Ectodermal cell (in vitro differentiated cells): ENCODE measurements at regions not wholly inside any gene's neighbourhood (a gene's known extent, or its start where the extent isn't known, plus 50 kb on each side); places are given as distances from the start of the nearest gene placed in this dataset.
"Not testable (repeated sequence)": the region's sequence is repeated elsewhere in the genome, so short reads cannot be mapped to it uniquely, and the experiment has no call there.

ENCODE experiments used
- H3K27ac ChIP-seq: 2 replicates; pipeline ENCODE4 v1.7.0; 2013; ENCODE audit warnings: mild to moderate bottlenecking, low read depth, low read length; ENCODE audit not compliant: insufficient read depth, poor library complexity, severe bottlenecking
- H3K27me3 ChIP-seq: 2 replicates; pipeline ENCODE4 v1.7.0; 2013; ENCODE audit warnings: mild to moderate bottlenecking, low read length; ENCODE audit not compliant: insufficient read depth, control insufficient read depth, poor library complexity, severe bottlenecking
- H3K36me3 ChIP-seq: one replicate; pipeline ENCODE4 v1.7.0; 2013; ENCODE audit warnings: low read length; ENCODE audit not compliant: control insufficient read depth, insufficient read depth
- H3K4me1 ChIP-seq: one replicate; pipeline ENCODE4 v1.7.0; 2013; ENCODE audit warnings: low read length; ENCODE audit not compliant: control insufficient read depth, insufficient read depth
- H3K4me3 ChIP-seq: 2 replicates; pipeline ENCODE4 v1.7.0; 2013; ENCODE audit warnings: low read depth, low read length, control low read depth; ENCODE audit not compliant: insufficient read depth
- H3K9me3 ChIP-seq: 2 replicates; pipeline ENCODE4 v1.7.0; 2013; ENCODE audit warnings: mild to moderate bottlenecking, low read length, moderate library complexity; ENCODE audit not compliant: control insufficient read depth
- WGBS, 2 experiments: methylation state at CpG; one replicate each; pipeline ENCODE4 v1.1.7; 2013; ENCODE audit warnings: missing lambda C conversion rate in 2 of 2; 5-methylcytosine and 5-hydroxymethylcytosine counted together

GRCh38 chr19:21668072-21668773 lies 99.2 kb downstream of the ZNF100 start:
- H3K36me3 ChIP-seq, H3K4me3 ChIP-seq, H3K27me3 ChIP-seq, H3K4me1 ChIP-seq, H3K27ac ChIP-seq, H3K9me3 ChIP-seq: not testable (repeated sequence)
- WGBS, 2 experiments = 76 to 85% methylated on average over 3 of the region's 3 CpGs

DNA sequence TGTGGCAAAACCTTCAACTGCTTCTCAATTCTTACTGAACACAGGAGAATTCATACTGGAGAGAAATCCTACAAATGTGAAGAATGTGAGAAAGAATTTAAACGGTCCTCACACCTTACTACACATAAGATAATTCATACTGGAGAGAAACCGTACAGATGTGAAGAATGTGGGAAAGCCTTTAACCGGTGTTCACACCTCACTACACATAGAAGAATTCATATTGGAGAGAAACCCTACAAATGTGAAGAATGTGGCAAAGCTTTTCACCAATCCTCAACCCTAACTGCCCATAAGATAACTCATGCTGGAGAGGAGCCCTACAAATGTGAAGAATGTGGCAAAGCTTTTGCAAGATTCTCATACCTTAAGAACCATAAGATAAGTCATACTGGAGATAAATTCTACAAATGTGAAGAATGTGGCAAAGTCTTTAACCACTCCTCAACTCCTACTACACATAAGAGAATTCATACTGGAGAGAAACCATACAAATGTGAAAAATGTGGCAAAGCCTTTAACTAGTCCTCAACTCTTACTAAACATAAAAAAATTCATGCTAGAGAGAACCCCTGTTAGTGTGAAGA lies 111.7 kb downstream of the ZNF100 start:
- no peak overlapping the region for H3K27ac ChIP-seq
- H3K4me1 ChIP-seq = no peaks in the 10 kb centered on the region
- H3K4me3 ChIP-seq = no peak overlapping the region
- H3K9me3 ChIP-seq = no peaks in the 10 kb centered on the region
- 87 to 100% methylated on average over 2 to 3 of the region's 3 CpGs for WGBS, 2 experiments
- no peaks in the 10 kb centered on the region for H3K36me3 ChIP-seq
- no peaks in the 10 kb centered on the region for H3K27me3 ChIP-seq

DNA sequence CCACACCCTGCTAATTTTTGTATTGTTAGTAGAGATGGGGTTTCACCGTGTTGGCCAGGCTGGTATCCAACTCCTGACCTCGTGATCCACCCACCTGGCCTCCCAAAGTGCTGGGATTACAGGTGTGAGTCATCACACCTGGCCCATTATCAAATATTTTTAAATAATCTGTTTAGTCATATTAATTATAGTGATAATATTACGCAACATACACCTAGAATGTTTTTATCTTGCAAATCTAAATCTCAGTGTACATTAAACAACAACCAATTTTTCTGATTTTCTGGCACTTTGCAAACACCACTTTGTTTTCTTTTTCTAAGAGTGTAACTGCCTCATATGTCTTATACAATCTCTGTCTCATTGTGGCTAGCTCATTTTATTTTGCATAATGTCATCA lies 115.9 kb downstream of the ZNF100 start:
- not testable (repeated sequence) for H3K4me3 ChIP-seq, H3K27me3 ChIP-seq, H3K27ac ChIP-seq, H3K9me3 ChIP-seq, H3K4me1 ChIP-seq, H3K36me3 ChIP-seq
- 86 to 90% methylated on average over 3 of the region's 3 CpGs for WGBS, 2 experiments

- Histone ChIP-seq H3K4me3 (no peak overlapping the region), H3K9me3 (no peaks in the 10 kb centered on the region), H3K27ac (no peak overlapping the region), H3K36me3 (no peaks in the 10 kb centered on the region), H3K27me3 (no peaks in the 10 kb centered on the region), H3K4me1 (no peaks in the 10 kb centered on the region)
- WGBS, 2 experiments = 73 to 86% methylated on average over 1 of the region's 1 CpG
These were observed 128.6 kb downstream of the ZNF100 start for GRCh38 chr19:21638776-21639175.

DNA sequence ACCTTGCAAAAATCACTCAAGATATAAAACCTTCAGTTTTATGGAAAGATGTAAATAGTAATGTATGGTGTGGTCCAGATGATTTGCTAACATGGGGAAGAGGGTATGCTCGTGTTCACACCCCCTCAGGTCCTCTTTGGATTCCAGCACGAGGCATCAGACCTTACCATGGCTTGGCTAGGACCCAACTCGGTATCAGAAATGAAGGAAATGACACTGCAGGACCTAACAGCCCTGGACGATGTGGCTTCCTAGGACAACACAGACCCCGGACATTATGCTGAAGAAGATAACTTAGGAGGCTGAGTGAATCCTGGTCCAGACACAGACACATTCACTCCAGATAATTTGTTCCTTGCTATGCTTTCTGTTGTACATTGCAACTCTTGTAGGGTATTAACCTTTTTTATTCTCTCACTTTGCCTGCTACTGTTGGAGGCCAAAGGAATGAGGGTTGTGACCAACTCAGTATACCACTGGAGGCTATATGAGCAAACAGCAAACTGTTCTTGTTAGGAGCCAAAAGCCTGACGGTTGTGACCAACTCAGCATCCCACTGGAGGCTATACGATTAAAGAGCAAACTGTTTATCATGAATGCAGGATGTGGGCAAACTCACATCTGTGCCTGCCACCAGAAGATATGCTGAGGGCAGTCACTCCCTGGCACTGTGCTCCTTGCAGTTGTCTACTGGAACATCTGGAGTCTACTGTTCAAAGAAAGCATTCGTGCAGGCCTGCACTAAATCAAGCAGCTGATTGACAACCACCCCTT lies 121.7 kb downstream of the ZNF429 start:
- no peak overlapping the region for H3K4me3 ChIP-seq
- no peaks in the 10 kb centered on the region for H3K4me1 ChIP-seq
- WGBS, 2 experiments = 78 to 81% methylated on average over 8 of the region's 8 CpGs
- no peak overlapping the region for H3K27ac ChIP-seq
- H3K9me3 ChIP-seq = no peaks in the 10 kb centered on the region
- no peaks in the 10 kb centered on the region for H3K27me3 ChIP-seq
- no peaks in the 10 kb centered on the region for H3K36me3 ChIP-seq

DNA sequence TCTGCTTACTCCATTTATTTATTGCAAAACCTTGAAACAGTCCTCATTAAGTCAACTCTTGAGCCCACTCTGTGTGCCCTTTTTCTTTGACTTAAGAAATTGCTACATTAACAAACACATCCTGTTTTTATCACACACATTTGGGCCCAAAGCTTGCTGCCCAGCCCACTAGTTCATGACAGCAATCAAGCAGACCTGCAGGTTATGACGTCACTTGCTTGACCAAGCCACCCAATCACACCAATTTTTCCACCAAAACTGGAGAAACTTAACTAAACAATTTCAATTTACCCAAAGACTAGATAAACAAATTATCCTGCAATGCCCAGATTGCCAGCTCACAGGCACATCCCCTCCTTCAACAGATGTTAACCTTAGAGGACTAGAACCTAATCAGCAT lies 120.7 kb downstream of the ZNF429 start:
- Histone ChIP-seq H3K36me3 (no peaks in the 10 kb centered on the region), H3K4me1 (no peaks in the 10 kb centered on the region), H3K27ac (no peak overlapping the region), H3K27me3 (no peaks in the 10 kb centered on the region), H3K4me3 (no peak overlapping the region), H3K9me3 (no peaks in the 10 kb centered on the region)
- WGBS, 2 experiments = 73 to 82% methylated on average over 1 of the region's 1 CpG

DNA sequence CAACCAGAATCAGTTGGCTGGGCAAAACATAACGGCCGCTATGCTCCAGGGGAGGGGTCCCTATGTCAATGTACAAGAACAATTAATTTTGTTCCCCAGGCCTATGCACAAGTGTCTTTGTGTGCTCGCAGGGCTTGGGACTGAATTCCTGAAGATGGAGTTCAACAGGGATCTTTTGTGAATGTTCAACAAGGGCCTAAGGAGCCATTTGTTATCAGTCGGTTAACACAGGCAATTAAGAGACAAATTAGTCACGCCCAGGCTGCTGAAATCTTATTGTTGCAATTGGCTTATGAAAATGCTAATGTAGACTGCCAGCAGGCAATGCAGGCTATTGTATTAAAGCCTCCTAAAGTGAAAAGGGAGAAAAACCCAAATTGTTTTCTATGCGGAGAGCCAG lies 117.5 kb downstream of the ZNF429 start:
- H3K27ac ChIP-seq = no peak overlapping the region
- no peaks in the 10 kb centered on the region for H3K27me3 ChIP-seq
- no peak overlapping the region for H3K4me3 ChIP-seq
- WGBS, 2 experiments = 51 to 55% methylated on average over 5 to 6 of the region's 6 CpGs
- H3K9me3 ChIP-seq = no peaks in the 10 kb centered on the region
- H3K36me3 ChIP-seq = no peaks in the 10 kb centered on the region
- H3K4me1 ChIP-seq = no peaks in the 10 kb centered on the region

DNA sequence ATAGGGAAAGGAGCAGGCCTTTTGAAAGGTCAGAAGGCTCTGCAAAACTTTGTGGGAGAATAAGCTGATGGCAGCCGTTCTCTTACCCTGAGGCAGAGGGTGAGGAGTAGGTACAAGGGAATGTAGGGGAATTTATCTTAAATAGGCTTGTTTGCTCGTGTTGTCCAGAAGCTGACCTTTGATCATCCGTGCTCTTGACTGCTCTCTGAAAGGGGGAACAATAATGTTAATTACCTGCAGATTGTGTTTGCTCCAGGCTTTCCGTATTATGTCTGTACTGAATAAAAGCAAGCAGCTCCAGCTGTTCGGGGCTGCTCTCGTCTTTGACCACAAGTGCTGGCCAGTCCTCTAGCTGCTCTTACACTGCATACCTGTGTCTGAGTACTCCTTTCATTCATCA lies 116.3 kb downstream of the ZNF429 start:
- Histone ChIP-seq H3K4me1 (no peaks in the 10 kb centered on the region), H3K9me3 (no peaks in the 10 kb centered on the region), H3K27ac (no peak overlapping the region), H3K36me3 (no peaks in the 10 kb centered on the region), H3K27me3 (no peaks in the 10 kb centered on the region), H3K4me3 (no peak overlapping the region)
- WGBS, 2 experiments = 86 to 87% methylated on average over 6 of the region's 6 CpGs

DNA sequence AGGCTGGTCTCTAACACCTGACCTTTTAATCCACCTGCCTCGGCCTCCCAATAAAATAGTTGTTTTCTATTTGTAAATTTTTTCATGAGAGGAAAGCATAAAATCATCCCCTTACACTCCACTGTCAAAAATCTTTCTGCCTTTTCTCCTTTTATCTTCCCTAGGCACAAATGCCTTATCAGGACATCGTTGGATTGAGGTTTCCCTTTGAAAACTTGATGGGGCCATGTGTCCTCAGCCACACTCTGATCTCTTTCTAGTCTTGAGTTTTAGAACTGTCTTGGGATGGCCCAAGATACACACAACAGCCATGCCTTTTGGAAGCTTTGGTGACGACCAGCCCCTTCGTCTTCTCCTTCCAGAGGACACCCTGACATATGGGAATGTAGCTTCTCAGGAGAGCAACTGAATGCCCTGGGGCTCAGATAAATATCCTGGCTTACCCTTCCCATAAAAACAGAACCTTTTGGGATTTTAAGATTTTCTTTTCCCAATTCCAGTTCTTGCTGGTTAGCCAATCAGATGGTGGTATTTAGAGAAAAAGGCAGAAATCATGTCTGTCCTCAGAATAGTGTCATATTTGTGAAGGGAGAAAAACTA lies 112.4 kb downstream of the ZNF429 start:
- H3K4me1 ChIP-seq = no peaks in the 10 kb centered on the region
- H3K4me3 ChIP-seq = no peak overlapping the region
- no peaks in the 10 kb centered on the region for H3K9me3 ChIP-seq
- no peaks in the 10 kb centered on the region for H3K27me3 ChIP-seq
- no peak overlapping the region for H3K27ac ChIP-seq
- no peaks in the 10 kb centered on the region for H3K36me3 ChIP-seq
- WGBS, 2 experiments = 53 to 73% methylated on average over 3 to 4 of the region's 4 CpGs

DNA sequence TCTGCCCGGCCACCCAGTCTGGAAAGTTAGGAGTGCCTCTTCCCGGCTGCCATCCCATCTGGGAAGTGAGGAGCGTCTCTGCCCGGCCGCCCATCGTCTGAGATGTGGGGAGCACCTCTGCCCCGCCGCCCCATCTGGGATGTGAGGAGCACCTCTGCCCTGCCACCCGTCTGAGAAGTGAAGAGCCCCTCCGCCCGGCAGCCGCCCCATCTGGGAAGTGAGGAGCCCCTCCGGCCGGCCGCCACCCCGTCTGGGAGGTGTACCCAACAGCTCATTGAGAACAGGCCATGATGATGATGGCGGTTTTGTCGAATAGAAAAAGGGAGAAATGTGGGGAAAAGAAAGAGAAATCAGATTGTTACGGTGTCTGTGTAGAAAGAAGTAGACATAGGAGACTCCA lies 109.4 kb downstream of the ZNF429 start:
- H3K36me3 ChIP-seq, H3K27me3 ChIP-seq, H3K4me1 ChIP-seq, H3K9me3 ChIP-seq, H3K4me3 ChIP-seq, H3K27ac ChIP-seq: not testable (repeated sequence)
- 93 to 96% methylated on average over 19 of the region's 19 CpGs for WGBS, 2 experiments
